Middle frontal gyrus (tissue), 1 donor: ENCODE measurements at regions not wholly inside any gene's neighbourhood (a gene's known extent, or its start where the extent isn't known, plus 50 kb on each side); places are given as distances from the start of the nearest gene placed in this dataset.

Experiments used
- DNase-seq: peaks from one replicate; pipeline ENCODE4 v3.0.0-alpha.2; 2015; ENCODE audit warnings: low spot score; ENCODE audit errors: extremely low spot score

- no peak for DNase-seq
Observed at GRCh38 chr1:229817936-229818335, 191.9 kb downstream of the URB2 start.

GRCh38 chr1:229819091-229819490 is 193.0 kb downstream of the URB2 start:
- DNase-seq: no peak

- no peak for DNase-seq
Observed at GRCh38 chr1:229822026-229822425, 196.0 kb downstream of the URB2 start.

- no peak for DNase-seq
Observed at GRCh38 chr1:229825042-229825441, 199.0 kb downstream of the URB2 start.

- DNase-seq: no peak
Observed at GRCh38 chr1:229828461-229828860, 202.4 kb downstream of the URB2 start.

GRCh38 chr1:229832695-229833094 is 206.6 kb downstream of the URB2 start:
- no peak for DNase-seq

GRCh38 chr1:229834230-229834629 is 208.2 kb downstream of the URB2 start:
- DNase-seq: no peak

- no peak for DNase-seq
Observed at GRCh38 chr1:229835226-229835625, 209.2 kb downstream of the URB2 start.

GRCh38 chr1:229836324-229836723 is 210.3 kb downstream of the URB2 start:
- DNase-seq: no peak

GRCh38 chr1:229838204-229838603 is 212.2 kb downstream of the URB2 start:
- no peak for DNase-seq

- no peak for DNase-seq
Observed at GRCh38 chr1:229839800-229840199, 213.8 kb downstream of the URB2 start.

- no peak for DNase-seq
Observed at GRCh38 chr1:229841230-229841629, 215.2 kb downstream of the URB2 start.

- no peak for DNase-seq
Observed at GRCh38 chr1:229842302-229843255, 216.5 kb downstream of the URB2 start.

- no peak for DNase-seq
Observed at GRCh38 chr1:229843627-229844238, 217.7 kb downstream of the URB2 start.

- DNase-seq: no peak
Observed at GRCh38 chr1:229844675-229845074, 218.6 kb downstream of the URB2 start.

GRCh38 chr1:229845410-229846138 is 219.5 kb downstream of the URB2 start:
- no peak for DNase-seq

GRCh38 chr1:229846351-229846750 is 220.3 kb downstream of the URB2 start:
- DNase-seq: no peak

GRCh38 chr1:229848752-229849677 is 218.0 kb upstream of the GALNT2 start:
- DNase-seq: no peak

- no peak for DNase-seq
Observed at GRCh38 chr1:229851511-229851910, 215.5 kb upstream of the GALNT2 start.

- DNase-seq: no peak
Observed at GRCh38 chr1:229853751-229854150, 213.3 kb upstream of the GALNT2 start.

GRCh38 chr1:229854620-229855019 is 212.4 kb upstream of the GALNT2 start:
- DNase-seq: no peak
